PC-9 (cell line): ENCODE measurements at regions not wholly inside any gene's neighbourhood (a gene's known extent, or its start where the extent isn't known, plus 50 kb on each side); places are given as distances from the start of the nearest gene placed in this dataset.

Experiments used
- CTCF ChIP-seq: fragments of 200-600 bp; sonication (generic); conservative IDR thresholded peaks from 2 replicates; pipeline ENCODE4 v1.6.1; 2017; ENCODE audit warnings: mixed run types, antibody characterized with exemption, mild to moderate bottlenecking, moderate library complexity
- EZH2 ChIP-seq: fragments of 200-600 bp; sonication (generic); IDR thresholded peaks from 2 replicates; pipeline ENCODE4 v1.8.0; 2017; ENCODE audit warnings: antibody characterized with exemption, low read depth

- TF ChIP-seq CTCF (no peak), EZH2 (no peak)
Measured at GRCh38 chr6:44772838-44773237, 385.3 kb downstream of the CDC5L start.
